T-helper 1 cell (primary cell): ENCODE measurements at regions not wholly inside any gene's neighbourhood (a gene's known extent, or its start where the extent isn't known, plus 50 kb on each side); places are given as distances from the start of the nearest gene placed in this dataset.
"Not testable (repeated sequence)": the region's sequence is repeated elsewhere in the genome, so short reads cannot be mapped to it uniquely, and the experiment has no call there.

ENCODE experiments used
- DNase-seq, 5 donors: peaks; one replicate each; pipeline ENCODE4 v3.0.0-alpha.2; 2012 to 2020

- DNase-seq = no peak
Measured at GRCh38 chr7:82701949-82702348, 258.4 kb upstream of the CACNA2D1 start.

GRCh38 chr7:82700741-82701140, 257.2 kb upstream of the CACNA2D1 start:
- no peak for DNase-seq

GRCh38 chr7:82699773-82700186, 256.2 kb upstream of the CACNA2D1 start:
- DNase-seq = no peak

- DNase-seq = no peak
Measured at GRCh38 chr7:82697897-82698296, 254.3 kb upstream of the CACNA2D1 start.

- DNase-seq = no peak
Measured at GRCh38 chr7:82696631-82697030, 253.1 kb upstream of the CACNA2D1 start.

GRCh38 chr7:82694022-82694421, 250.4 kb upstream of the CACNA2D1 start:
- DNase-seq = no peak

GRCh38 chr7:82690929-82691328, 247.4 kb upstream of the CACNA2D1 start:
- DNase-seq = no peak

GRCh38 chr7:82685214-82685613, 241.6 kb upstream of the CACNA2D1 start:
- DNase-seq = no peak

- DNase-seq = peak in 1 of 5 donors; percentile 59
Measured at GRCh38 chr7:82678716-82679115, 235.1 kb upstream of the CACNA2D1 start.

- peak in 1 of 5 donors; percentile 5 for DNase-seq
Measured at GRCh38 chr7:82678259-82678658, 234.7 kb upstream of the CACNA2D1 start.

GRCh38 chr7:82677493-82677892, 233.9 kb upstream of the CACNA2D1 start:
- peak in 3 of 5 donors; percentile 4 to 80 (median 18) for DNase-seq

GRCh38 chr7:82676777-82677463, 233.3 kb upstream of the CACNA2D1 start:
- no peak for DNase-seq

GRCh38 chr7:82675396-82675795, 231.8 kb upstream of the CACNA2D1 start:
- no peak for DNase-seq

GRCh38 chr7:82674268-82674667, 230.7 kb upstream of the CACNA2D1 start:
- no peak for DNase-seq

GRCh38 chr7:82672078-82672477, 228.5 kb upstream of the CACNA2D1 start:
- DNase-seq = no peak

- no peak for DNase-seq
Measured at GRCh38 chr7:82669141-82669540, 225.6 kb upstream of the CACNA2D1 start.

GRCh38 chr7:82668676-82669075, 225.1 kb upstream of the CACNA2D1 start:
- no peak for DNase-seq

- no peak for DNase-seq
Measured at GRCh38 chr7:82665966-82666507, 222.5 kb upstream of the CACNA2D1 start.

GRCh38 chr7:82655965-82656364, 212.4 kb upstream of the CACNA2D1 start:
- no peak for DNase-seq

GRCh38 chr7:82650095-82650494, 206.5 kb upstream of the CACNA2D1 start:
- not testable (repeated sequence) for DNase-seq

- DNase-seq = no peak
Measured at GRCh38 chr7:82633592-82633991, 190.0 kb upstream of the CACNA2D1 start.

- DNase-seq = no peak
Measured at GRCh38 chr7:82631998-82632397, 188.4 kb upstream of the CACNA2D1 start.

GRCh38 chr7:82629583-82629982, 186.0 kb upstream of the CACNA2D1 start:
- DNase-seq = no peak

- no peak for DNase-seq
Measured at GRCh38 chr7:82625377-82625776, 181.8 kb upstream of the CACNA2D1 start.

- no peak for DNase-seq
Measured at GRCh38 chr7:82624965-82625364, 181.4 kb upstream of the CACNA2D1 start.
